ENCODE measurements at regions not wholly inside any gene's neighbourhood (a gene's known extent, or its start where the extent isn't known, plus 50 kb on each side); places are given as distances from the start of the nearest gene placed in this dataset.

DNA sequence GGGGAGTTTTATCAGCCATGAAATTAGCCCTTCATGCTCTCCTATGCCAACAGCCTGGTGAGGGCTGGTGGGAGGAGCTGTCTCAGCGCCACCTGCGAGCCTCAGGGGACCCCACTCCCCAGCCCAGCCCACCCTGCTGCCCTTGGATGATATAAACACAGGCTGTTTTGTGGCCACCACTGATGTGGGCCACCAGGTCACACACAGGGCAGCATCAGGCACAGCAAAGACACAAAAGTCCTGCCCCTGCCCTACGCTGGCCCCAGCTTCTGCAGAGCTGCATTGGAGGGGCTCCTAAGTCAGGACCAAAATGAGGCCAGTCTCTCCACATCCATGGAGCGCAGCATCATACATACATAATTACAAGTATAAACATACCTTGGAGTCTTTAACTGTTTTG lies 110.6 kb upstream of the TEX51 start:
- no peak overlapping the region for H3K4me3 Mint-ChIP-seq
- peaks cover 31% of the 10 kb centered on the region for H3K27me3 Mint-ChIP-seq
- no peaks in the 10 kb centered on the region for H3K9me3 Mint-ChIP-seq
- ATAC-seq (replicated peaks; ENCODE audit: extremely low read depth, poor library complexity, severe bottlenecking) (no peak), DNase-seq (ENCODE audit: low spot score in 2 of 2) (no peak)
- no peaks in the 10 kb centered on the region for H3K4me1 Mint-ChIP-seq
- no peaks in the 10 kb centered on the region for H3K36me3 Mint-ChIP-seq (ENCODE audit: insufficient read depth)
- H3K27ac Mint-ChIP-seq (ENCODE audit: low read depth), result no peak overlapping the region

- Mint-ChIP-seq H3K4me1 (no peaks in the 10 kb centered on the region), H3K4me3 (no peak overlapping the region), H3K27me3 (peaks cover 31% of the 10 kb centered on the region), H3K9me3 (no peaks in the 10 kb centered on the region), H3K36me3 (ENCODE audit: insufficient read depth) (no peaks in the 10 kb centered on the region), H3K27ac (ENCODE audit: low read depth) (no peak overlapping the region)
- DNase-seq (ENCODE audit: low spot score in 2 of 2) (no peak), ATAC-seq (replicated peaks; ENCODE audit: extremely low read depth, poor library complexity, severe bottlenecking) (no peak)
Measured at GRCh38 chr2:126788652-126789051, 110.0 kb upstream of the TEX51 start.

- Mint-ChIP-seq H3K4me3 (no peak overlapping the region), H3K27ac (ENCODE audit: low read depth) (no peak overlapping the region), H3K27me3 (peaks cover 38% of the 10 kb centered on the region), H3K36me3 (ENCODE audit: insufficient read depth) (no peaks in the 10 kb centered on the region), H3K4me1 (no peaks in the 10 kb centered on the region), H3K9me3 (no peaks in the 10 kb centered on the region)
- no peak for ATAC-seq (replicated peaks; ENCODE audit: extremely low read depth, poor library complexity, severe bottlenecking)
- no peak for DNase-seq (ENCODE audit: low spot score in 2 of 2)
Measured at GRCh38 chr2:126790987-126791780, 107.5 kb upstream of the TEX51 start.

GRCh38 chr2:126792186-126792585 lies 106.5 kb upstream of the TEX51 start:
- no peak for ATAC-seq (replicated peaks; ENCODE audit: extremely low read depth, poor library complexity, severe bottlenecking)

GRCh38 chr2:126792993-126793392 lies 105.7 kb upstream of the TEX51 start:
- DNase-seq (ENCODE audit: low spot score in 2 of 2) (no peak), ATAC-seq (replicated peaks; ENCODE audit: extremely low read depth, poor library complexity, severe bottlenecking) (no peak)
- Mint-ChIP-seq H3K36me3 (ENCODE audit: insufficient read depth) (no peaks in the 10 kb centered on the region), H3K9me3 (no peaks in the 10 kb centered on the region), H3K27ac (ENCODE audit: low read depth) (no peak overlapping the region), H3K4me1 (no peaks in the 10 kb centered on the region), H3K4me3 (no peak overlapping the region), H3K27me3 (peaks cover 46% of the 10 kb centered on the region)

More at GRCh38 chr2:126792186-126792585, 106.5 kb upstream of the TEX51 start:
- no peak for DNase-seq (ENCODE audit: low spot score in 2 of 2)
- H3K27ac Mint-ChIP-seq (ENCODE audit: low read depth), result no peak overlapping the region
- H3K27me3 Mint-ChIP-seq, result peaks cover 38% of the 10 kb centered on the region
- no peak overlapping the region for H3K4me3 Mint-ChIP-seq
- H3K4me1 Mint-ChIP-seq, result no peaks in the 10 kb centered on the region
- no peaks in the 10 kb centered on the region for H3K36me3 Mint-ChIP-seq (ENCODE audit: insufficient read depth)
- H3K9me3 Mint-ChIP-seq, result no peaks in the 10 kb centered on the region

DNA sequence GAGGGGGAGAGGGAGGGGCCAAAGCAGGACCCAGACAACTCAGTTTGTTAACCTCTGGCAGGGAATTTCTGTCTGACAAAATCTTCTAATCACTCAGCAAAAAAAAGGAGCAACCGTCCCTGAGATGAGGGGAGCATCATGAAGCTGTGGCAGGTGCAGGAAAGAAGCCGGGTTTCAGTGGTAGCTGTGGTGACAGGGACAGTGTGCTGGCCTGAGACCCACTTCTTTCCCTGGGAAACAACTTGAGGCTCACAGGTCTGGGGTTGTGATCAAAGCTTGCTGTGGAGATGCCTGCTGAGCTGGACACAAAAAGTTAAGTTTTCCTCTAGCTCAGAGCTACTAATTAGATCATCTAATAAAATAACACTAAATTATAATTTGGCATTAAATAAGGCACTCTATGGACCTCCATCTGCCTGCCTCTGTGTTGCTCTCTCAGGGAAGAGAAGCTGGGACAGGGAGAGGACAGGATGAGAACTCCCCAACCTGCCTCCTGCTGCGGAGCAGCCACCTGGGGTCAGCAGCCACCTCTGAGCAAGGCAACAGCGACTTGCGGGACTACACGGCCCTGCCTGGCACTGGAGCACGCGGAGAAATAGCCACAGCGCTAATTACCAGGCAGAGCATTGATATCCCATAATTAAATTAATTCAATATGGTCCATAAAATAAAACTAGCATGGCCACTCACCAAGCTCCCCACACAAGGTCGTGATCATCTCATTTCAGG lies 104.6 kb upstream of the TEX51 start:
- no peaks in the 10 kb centered on the region for H3K4me1 Mint-ChIP-seq
- H3K27ac Mint-ChIP-seq (ENCODE audit: low read depth), result no peak overlapping the region
- no peak for DNase-seq (ENCODE audit: low spot score in 2 of 2)
- no peak overlapping the region for H3K4me3 Mint-ChIP-seq
- no peaks in the 10 kb centered on the region for H3K9me3 Mint-ChIP-seq
- no peak for ATAC-seq (replicated peaks; ENCODE audit: extremely low read depth, poor library complexity, severe bottlenecking)
- H3K36me3 Mint-ChIP-seq (ENCODE audit: insufficient read depth), result no peaks in the 10 kb centered on the region
- H3K27me3 Mint-ChIP-seq, result peaks cover 51% of the 10 kb centered on the region

DNA sequence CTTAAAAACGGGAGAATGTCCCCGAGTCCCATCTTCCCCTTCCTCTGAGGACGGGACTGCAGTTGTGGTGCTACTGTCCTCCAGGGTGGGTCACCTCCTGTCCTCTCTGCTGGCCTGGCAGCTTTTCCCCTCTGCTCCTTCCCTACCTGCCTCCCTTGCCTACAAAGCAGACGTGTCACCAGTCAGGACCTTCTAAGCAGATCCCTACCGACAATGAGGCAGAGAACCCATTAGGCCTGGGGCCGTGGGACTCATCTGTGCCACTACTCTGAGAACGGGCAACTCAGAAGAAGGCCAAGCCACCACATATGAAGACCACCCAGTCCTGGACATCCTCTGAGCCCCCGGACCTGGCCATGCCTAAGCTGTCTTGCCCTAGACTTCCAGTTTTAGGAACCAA lies 103.0 kb upstream of the TEX51 start:
- no peaks in the 10 kb centered on the region for H3K9me3 Mint-ChIP-seq
- H3K27ac Mint-ChIP-seq (ENCODE audit: low read depth), result no peak overlapping the region
- peaks cover 60% of the 10 kb centered on the region for H3K27me3 Mint-ChIP-seq

DNA sequence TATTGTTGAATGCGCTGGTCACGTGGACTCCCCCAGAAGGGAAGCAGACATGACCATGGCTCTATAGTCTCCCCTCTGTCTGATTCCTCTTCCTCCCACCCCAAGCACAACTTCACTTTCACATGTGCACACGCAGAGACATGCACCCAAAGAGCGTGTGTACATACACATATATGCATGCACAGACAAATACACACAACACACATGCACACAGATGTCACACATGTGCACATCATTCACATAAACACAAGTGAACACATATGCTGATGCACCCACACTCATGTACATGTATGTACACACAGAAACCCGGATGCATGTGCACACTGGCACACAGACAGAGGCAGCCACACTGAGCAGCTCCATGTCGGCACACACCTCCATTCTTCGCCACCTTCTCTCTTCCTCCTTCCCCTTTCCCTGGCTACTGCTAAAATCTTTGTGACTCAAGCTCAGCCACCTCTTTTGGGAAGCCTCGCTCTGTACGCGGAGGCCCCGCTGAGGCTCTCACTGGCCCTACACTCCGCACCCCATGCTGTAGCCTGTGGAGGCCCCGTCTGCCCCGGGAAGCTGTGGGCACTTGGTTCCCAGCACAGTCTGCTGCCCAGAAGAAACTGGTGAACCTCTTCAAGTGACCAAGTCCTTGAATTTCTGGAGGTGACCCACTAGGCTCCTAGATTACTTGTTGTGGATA lies 101.6 kb upstream of the TEX51 start:
- Mint-ChIP-seq H3K4me3 (no peak overlapping the region), H3K27me3 (peaks cover 51% of the 10 kb centered on the region), H3K4me1 (no peaks in the 10 kb centered on the region), H3K27ac (ENCODE audit: low read depth) (no peak overlapping the region), H3K9me3 (no peaks in the 10 kb centered on the region), H3K36me3 (ENCODE audit: insufficient read depth) (no peaks in the 10 kb centered on the region)
- no peak for ATAC-seq (replicated peaks; ENCODE audit: extremely low read depth, poor library complexity, severe bottlenecking)
- no peak for DNase-seq (ENCODE audit: low spot score in 2 of 2)

More for the DNA sequence above, 103.0 kb upstream of the TEX51 start:
- no peaks in the 10 kb centered on the region for H3K4me1 Mint-ChIP-seq
- ATAC-seq (replicated peaks; ENCODE audit: extremely low read depth, poor library complexity, severe bottlenecking), result no peak
- H3K36me3 Mint-ChIP-seq (ENCODE audit: insufficient read depth), result no peaks in the 10 kb centered on the region
- no peak for DNase-seq (ENCODE audit: low spot score in 2 of 2)
- no peak overlapping the region for H3K4me3 Mint-ChIP-seq

GRCh38 chr2:126797622-126798275 lies 100.9 kb upstream of the TEX51 start:
- H3K27ac Mint-ChIP-seq (ENCODE audit: low read depth), result no peak overlapping the region
- H3K4me1 Mint-ChIP-seq, result no peaks in the 10 kb centered on the region
- no peak overlapping the region for H3K4me3 Mint-ChIP-seq
- H3K9me3 Mint-ChIP-seq, result no peaks in the 10 kb centered on the region
- peaks cover 46% of the 10 kb centered on the region for H3K27me3 Mint-ChIP-seq
- no peaks in the 10 kb centered on the region for H3K36me3 Mint-ChIP-seq (ENCODE audit: insufficient read depth)
- DNase-seq (ENCODE audit: low spot score in 2 of 2) (no peak), ATAC-seq (replicated peaks; ENCODE audit: extremely low read depth, poor library complexity, severe bottlenecking) (no peak)

- H3K4me3 Mint-ChIP-seq, result no peak overlapping the region
- no peaks in the 10 kb centered on the region for H3K9me3 Mint-ChIP-seq
- H3K4me1 Mint-ChIP-seq, result no peaks in the 10 kb centered on the region
- ATAC-seq (replicated peaks; ENCODE audit: extremely low read depth, poor library complexity, severe bottlenecking), result no peak
- no peaks in the 10 kb centered on the region for H3K36me3 Mint-ChIP-seq (ENCODE audit: insufficient read depth)
- DNase-seq (ENCODE audit: low spot score in 2 of 2), result no peak
- H3K27ac Mint-ChIP-seq (ENCODE audit: low read depth), result no peak overlapping the region
- peaks cover 38% of the 10 kb centered on the region for H3K27me3 Mint-ChIP-seq
Measured at GRCh38 chr2:126798276-126799140, 100.2 kb upstream of the TEX51 start.

DNA sequence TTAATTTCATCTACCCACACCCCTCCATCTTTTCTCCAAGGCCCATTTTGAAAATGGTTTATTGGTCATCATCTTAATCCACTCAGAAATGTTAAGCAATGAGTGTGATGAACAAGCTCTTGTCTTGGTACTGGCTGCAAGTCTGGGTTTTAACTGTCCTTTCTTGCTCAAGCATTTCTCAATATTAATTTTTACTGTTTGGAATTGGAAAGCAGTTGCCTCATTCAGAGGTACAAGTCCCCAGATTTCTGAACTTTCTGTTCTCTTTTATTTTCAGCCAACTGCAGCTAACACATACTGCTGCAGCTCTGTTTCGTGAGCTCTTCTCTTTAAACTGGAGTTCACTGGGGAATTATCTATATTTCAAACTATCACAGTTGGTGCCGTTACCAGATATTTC lies 99.4 kb upstream of the TEX51 start:
- Mint-ChIP-seq H3K27ac (ENCODE audit: low read depth) (no peak overlapping the region), H3K27me3 (peaks cover 32% of the 10 kb centered on the region), H3K4me3 (no peak overlapping the region), H3K4me1 (no peaks in the 10 kb centered on the region), H3K36me3 (ENCODE audit: insufficient read depth) (no peaks in the 10 kb centered on the region), H3K9me3 (no peaks in the 10 kb centered on the region)
- DNase-seq (ENCODE audit: low spot score in 2 of 2) (no peak), ATAC-seq (replicated peaks; ENCODE audit: extremely low read depth, poor library complexity, severe bottlenecking) (no peak)

DNA sequence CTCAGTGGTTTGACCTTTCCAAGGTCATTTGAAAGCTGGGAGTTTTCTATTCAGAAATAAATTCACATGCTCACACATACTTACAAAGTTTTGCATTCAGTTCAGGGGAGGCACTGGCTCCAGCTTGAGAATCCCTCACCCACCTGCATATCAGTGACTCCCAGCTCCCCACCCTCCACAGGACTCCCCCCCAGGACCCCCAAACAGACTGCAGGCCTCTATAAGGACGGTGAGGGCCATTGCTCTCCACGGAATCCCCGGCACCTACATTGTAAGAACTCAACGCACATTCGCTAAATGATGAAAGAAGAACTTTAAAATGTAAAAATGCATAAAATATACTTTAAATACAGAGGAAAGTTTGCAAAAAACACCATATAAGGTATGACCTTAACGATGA lies 97.2 kb upstream of the TEX51 start:
- Mint-ChIP-seq H3K27ac (ENCODE audit: low read depth) (no peak overlapping the region), H3K27me3 (peaks cover 23% of the 10 kb centered on the region), H3K36me3 (ENCODE audit: insufficient read depth) (no peaks in the 10 kb centered on the region), H3K4me1 (no peaks in the 10 kb centered on the region), H3K9me3 (no peaks in the 10 kb centered on the region), H3K4me3 (no peak overlapping the region)
- DNase-seq (ENCODE audit: low spot score in 2 of 2) (no peak), ATAC-seq (replicated peaks; ENCODE audit: extremely low read depth, poor library complexity, severe bottlenecking) (no peak)
